GM21528 (cell line): ENCODE measurements at regions not wholly inside any gene's neighbourhood (a gene's known extent, or its start where the extent isn't known, plus 50 kb on each side); places are given as distances from the start of the nearest gene placed in this dataset.
"Not testable (repeated sequence)": the region's sequence is repeated elsewhere in the genome, so short reads cannot be mapped to it uniquely, and the experiment has no call there.

Experiments used
- ATAC-seq: cut with Tn5 transposase; IDR thresholded peaks from one replicate; pipeline ENCODE4 v1.9.1; 2021; ENCODE audit warnings: mild to moderate bottlenecking, moderate library complexity; ENCODE audit not compliant: unreplicated experiment, low FRiP score

DNA sequence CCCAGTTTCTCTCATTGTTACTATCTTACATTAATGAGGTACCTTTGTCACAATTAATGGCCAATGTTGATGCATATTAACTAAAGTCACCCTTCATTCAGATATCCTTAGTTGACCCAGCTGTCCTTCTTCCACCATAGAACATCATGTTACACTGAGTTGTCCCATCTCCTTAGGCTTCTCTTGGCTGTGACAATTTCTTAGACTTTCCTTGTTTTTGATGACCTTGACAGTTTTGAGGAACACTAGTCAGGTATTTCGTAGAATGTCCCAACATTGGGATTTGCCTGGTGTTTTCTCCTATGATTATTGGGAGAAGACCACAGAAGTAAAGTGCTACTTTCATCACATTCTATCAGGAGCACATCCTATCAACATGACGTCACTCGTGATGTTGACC lies 261.8 kb downstream of the BCL2L11 start:
- not testable (repeated sequence) for ATAC-seq

GRCh38 chr2:111383311-111383710 lies 262.6 kb downstream of the BCL2L11 start:
- ATAC-seq: not testable (repeated sequence)

- not testable (repeated sequence) for ATAC-seq
Measured at GRCh38 chr2:111385226-111385957, 264.7 kb downstream of the BCL2L11 start.

DNA sequence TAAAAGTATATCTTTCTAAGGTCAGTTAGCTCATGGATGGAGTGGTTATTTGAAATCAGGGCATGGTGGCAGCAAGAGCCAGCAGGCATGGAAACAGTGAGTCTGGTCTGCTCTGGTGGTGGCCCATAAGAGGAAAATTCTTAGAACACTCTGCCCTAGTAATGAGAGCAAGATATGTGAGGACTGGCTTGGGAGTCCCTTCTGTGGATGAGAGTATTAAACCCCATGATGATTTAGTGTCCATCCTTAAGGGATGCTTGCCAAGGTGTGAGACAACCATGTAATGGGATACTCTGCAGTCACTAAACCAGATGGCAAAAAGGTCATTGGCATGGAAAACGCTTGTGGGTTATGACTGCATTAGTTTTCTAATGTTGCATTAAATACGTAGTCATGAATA lies 269.9 kb downstream of the BCL2L11 start:
- not testable (repeated sequence) for ATAC-seq

DNA sequence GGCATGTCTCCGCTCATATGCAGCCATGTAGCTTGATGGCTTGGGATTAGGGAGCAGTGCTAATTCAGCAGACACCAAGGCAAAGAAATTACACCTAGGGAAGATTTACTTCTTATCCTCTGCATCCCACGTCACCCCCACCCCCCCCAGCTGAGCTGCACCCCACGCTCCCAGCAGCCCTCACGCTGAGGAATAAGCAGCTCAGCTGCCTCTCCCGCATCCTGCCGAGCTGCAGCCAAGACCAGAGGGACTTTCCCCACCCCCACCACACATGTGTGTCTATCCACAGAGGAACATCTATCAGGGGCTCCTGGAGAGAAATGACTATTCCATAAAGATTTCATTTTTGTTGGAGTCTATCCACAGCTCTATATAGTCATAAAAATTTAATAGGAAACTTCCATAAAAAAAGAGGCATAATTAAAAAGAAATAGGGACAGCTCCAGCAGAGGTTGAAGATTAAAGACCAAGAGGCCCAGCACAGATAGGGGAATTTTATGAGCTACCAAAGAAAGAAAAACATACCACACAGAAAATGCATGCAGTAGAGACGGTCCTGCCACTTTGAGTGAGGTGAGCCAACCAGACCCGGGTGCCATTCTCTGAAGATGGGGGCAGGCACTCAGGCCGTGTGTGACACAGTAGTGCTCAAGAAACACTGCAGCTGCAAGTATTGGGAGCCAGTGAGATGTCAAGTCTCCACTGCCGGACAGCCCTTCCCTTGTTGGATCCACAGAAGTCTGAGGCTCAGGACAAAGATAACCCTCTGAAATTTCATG lies 274.8 kb downstream of the BCL2L11 start:
- ATAC-seq: not testable (repeated sequence)

DNA sequence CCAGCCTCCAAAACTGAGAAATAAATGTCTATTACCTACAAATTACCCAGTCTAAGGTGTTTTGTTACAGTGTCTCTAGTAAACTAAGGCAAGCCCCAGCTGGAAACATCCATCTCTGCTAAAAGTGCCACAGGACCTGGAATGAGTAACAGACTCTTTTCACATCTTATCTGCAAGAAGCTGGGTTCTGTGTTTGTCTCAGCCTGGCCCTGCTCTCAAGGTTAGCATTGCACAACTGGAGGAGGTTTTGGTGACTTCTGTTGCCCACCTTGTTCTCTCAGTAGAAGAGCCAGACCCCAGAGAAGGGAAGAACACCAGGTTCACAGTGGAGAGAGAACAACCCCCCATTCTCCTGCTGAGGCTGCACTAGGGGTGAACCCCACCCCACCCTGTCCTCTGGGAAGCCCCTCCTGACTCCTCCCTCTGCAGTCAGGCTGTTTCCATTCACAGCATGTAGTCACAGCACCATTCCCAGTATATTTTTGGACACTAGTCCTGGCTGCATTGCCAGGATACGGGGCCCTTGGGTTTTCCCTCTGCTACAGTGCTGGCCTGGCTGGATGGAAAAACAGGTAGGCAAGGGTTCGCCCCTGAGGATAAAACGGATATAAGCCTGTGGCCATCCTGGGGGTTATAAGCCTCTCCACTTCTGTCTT lies 280.0 kb downstream of the BCL2L11 start:
- not testable (repeated sequence) for ATAC-seq

GRCh38 chr2:111401270-111402140 lies 280.8 kb downstream of the BCL2L11 start:
- ATAC-seq: not testable (repeated sequence)

DNA sequence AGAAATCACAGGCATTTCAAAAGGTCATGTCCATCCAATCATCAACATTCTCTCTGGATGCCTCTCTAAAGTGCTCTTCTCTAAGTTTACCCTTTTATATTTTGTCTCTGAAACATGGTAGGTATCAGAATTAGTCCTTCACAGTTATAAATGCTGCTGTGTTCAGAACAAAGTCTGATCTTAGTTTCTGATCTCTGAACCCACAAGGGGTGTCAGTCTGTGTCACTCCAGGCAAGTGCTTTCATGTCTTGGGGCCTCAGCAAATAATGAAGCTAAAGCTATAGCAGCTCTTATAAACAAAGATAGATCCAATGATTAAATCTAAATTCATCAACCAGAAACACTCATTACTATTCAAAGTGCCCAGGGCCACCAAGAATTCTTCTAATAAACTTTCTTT lies 281.7 kb downstream of the BCL2L11 start:
- ATAC-seq: not testable (repeated sequence)

- ATAC-seq: not testable (repeated sequence)
Measured at GRCh38 chr2:111403287-111403686, 282.6 kb downstream of the BCL2L11 start.

DNA sequence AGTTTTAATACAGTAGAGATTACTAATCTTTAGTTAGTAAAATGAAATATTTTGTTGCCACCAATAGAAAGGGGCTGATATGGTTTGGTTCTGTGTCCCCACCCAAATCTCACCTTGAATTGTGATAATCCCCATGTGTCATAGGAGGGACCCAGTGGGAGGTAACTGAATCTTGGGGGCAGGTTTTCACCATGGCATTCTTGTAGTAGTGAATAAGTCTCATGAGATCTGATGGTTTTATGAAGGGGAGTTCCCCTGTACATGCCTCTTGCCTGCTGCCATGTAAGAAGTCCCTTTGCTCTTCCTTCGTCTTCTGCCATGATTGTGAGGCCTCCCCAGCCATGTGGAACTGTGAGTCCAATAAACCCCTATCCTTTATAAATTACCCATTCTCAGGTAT lies 285.9 kb downstream of the BCL2L11 start:
- not testable (repeated sequence) for ATAC-seq

GRCh38 chr2:111407632-111408194 lies 287.0 kb downstream of the BCL2L11 start:
- ATAC-seq: not testable (repeated sequence)

DNA sequence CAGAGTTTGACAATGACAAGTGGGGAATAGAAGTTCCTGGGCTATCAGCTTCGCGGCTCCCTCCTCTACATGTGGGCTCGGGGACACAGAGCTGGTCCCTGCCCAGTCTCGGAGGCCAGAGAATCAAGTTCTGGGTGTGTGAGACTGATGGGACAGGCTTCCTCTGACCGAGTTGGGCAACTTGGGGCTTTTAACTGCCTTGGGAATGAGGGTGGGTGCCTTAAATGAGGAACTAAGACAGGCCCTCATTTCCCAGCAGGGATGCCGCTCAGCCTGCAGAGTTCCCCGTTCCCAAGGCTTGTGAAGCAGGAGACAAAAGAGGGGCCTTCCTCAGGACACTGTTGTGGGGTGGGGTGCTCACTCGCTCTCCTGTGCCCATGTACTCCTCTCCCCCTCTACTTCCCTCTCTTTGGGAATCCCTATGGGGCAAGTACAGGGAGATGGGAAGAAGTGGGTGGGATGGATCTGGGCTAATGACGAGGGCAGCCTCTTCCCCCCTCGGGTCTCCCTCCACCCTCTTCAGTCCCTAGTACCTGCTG lies 290.2 kb downstream of the BCL2L11 start:
- ATAC-seq: not testable (repeated sequence)

DNA sequence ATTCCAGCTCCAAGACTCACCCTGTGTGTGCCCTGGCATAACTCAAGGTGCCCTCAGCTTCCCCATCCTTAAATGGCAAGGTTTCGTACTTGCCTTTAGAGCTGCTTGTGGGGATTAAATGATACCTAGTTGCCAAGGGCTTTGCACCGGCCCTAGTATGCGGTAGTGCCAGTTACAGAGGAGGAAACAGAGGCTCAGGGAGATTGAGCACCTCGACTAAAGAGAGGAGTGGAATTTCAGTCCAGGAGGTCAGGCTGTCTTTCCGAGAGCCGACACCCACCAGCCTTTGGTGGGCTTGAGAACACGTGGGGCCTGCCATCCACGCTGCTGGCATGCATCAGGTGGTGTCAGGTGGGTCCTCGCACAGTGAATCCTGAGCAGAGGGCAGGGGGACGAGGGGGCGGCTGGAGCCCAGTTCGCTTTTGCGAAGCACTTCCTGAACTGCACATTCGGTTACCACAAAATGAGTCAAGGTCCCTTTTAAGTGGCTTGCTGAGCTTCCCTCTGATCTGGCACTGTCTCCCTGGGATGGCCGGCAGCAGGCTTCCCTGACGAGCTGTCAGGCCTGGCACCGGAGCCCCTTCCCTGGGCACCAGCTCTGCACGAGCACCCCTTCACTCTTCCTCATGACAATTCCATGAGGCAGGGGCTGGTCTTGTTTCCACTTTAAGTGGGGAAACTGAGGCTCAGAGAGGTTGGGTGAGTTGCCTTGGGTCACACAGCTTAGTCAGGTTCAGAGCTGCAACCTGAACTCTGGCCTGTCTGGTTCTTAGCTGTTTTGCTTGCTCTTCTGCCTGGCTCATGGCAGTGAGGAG lies 291.4 kb downstream of the BCL2L11 start:
- not testable (repeated sequence) for ATAC-seq

DNA sequence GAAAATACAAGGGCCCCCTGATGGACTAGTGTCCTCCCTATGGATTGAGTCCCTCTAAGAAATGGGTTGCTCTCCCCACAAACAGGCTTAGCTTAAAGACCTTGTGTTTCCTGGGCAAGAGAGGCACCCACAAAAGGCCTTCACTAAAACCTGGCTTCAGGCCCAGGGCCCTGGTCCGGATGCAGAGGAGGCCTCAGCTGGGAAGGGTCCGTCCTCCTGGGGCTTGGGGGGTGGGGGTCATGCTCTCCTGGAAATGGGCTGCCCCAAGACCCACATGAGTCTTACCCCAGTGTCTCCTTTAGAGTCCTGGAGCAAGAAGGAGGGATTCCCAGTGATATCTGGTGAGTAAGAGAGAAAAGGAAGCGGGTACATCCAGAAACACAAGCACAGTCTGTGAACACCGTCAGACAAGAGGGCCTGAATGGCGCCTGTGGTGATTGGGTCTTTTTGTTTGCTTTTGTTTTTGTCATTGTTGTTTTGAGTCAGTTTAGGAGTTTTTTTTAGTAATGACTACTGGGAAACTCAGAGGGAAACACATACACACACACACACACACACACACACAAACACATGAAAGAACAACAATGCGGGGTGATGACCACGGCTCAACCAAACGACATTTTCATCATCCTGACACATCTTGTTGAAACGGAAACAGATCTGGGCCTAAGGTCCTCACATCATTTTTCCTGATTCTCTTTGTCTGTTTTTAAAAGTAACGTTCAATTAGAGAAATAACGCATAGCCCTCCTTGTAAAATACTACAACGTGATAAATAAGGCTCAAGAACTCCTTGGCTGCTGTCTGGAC lies 292.3 kb downstream of the BCL2L11 start:
- not testable (repeated sequence) for ATAC-seq

DNA sequence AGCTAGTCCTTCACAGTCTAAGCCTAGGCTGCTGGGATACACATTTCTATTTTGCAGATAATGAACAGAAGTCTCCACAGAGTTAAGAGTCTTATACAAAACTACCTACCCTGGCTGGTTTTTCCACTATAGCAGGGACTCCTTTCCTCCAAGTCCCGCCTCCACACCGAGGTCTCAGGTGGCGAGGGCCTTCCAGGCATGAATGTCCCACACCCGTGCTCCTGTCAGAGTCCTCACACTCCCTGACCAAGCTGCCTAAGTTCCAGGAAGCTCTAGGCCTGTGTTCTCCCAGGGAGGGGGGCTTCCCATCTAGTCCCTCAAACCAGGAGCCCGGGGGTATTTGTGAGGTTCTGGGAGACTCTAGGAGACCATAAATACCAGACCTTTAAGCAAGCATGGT lies 293.2 kb downstream of the BCL2L11 start:
- not testable (repeated sequence) for ATAC-seq

GRCh38 chr2:111415765-111416743 lies 295.3 kb downstream of the BCL2L11 start:
- ATAC-seq: not testable (repeated sequence)

GRCh38 chr2:111417026-111417425 lies 296.3 kb downstream of the BCL2L11 start:
- not testable (repeated sequence) for ATAC-seq
